GM12892 (cell line): ENCODE measurements at regions not wholly inside any gene's neighbourhood (a gene's known extent, or its start where the extent isn't known, plus 50 kb on each side); places are given as distances from the start of the nearest gene placed in this dataset.
A peak's percentile ranks its signal among the peaks of the same experiment; 100 is the strongest.
"Not testable (repeated sequence)": the region's sequence is repeated elsewhere in the genome, so short reads cannot be mapped to it uniquely, and the experiment has no call there.

Experiments used
- DNase-seq: peaks from one replicate; pipeline ENCODE4 v3.0.0; 2011; ENCODE audit not compliant: insufficient read length
- FAIRE-seq: peaks from 2 replicates; lab custom pipeline; 2011; peaks lifted over from hg19 to GRCh38; lab: Jason Lieb, UNC
- POLR2A ChIP-seq: IDR thresholded peaks from 2 replicates; pipeline ENCODE4 v1.6.1; 2011; ENCODE audit warnings: low read depth, low read length, control low read depth
- POLR2AphosphoS5 ChIP-seq: IDR thresholded peaks from 2 replicates; pipeline ENCODE4 v1.6.1; 2011; ENCODE audit warnings: low read depth, low read length, control low read depth
- TAF1 ChIP-seq: IDR thresholded peaks from 2 replicates; pipeline ENCODE4 v1.6.1; 2011; ENCODE audit warnings: low read depth, mild to moderate bottlenecking, control low read depth, low read length, borderline replicate concordance

DNA sequence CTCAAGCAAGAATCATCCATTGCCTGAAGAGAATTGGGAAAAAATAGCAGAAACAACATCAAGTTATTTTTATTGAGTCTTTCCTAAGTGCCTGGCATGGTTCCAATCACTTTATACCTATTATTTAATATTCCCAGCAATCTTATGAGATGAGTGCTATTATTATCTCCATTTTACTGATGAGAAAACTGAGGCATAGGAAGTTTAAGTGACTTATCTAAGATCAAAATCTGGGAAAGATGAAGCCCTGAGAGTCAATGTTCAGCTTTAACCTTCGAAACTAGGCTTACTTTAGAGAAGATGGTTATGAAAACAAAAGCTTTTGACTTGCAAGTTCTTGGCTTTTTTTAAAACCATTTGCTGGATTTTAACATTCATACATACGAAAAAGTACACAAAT is 141.6 kb downstream of the APIP start:
- FAIRE-seq: peak; percentile 64
- no peak for DNase-seq
- no peak for TF ChIP-seq TAF1
- TF ChIP-seq POLR2A: no peak
- no peak for TF ChIP-seq POLR2AphosphoS5

DNA sequence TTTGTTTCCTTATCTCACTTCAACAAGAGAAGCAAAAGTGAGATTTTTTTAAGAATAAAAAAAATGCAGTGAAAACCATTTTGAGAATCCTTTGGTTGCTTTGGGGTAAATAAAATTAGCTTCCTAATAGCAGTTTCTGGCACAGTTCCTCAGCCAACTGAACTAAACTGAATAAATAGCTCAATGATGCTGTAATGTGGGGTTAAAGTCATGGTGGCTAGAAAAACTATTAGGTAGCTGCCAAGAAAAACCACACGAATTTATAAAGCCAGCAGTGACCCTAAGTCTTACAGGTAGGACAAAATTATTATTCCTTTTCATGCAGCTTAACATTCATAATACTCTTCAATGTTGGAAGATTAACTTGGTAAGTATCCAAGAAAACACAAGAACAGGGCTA is 142.4 kb downstream of the APIP start:
- FAIRE-seq: no peak
- no peak for DNase-seq
- TF ChIP-seq TAF1 (no peak), POLR2AphosphoS5 (no peak), POLR2A (no peak)

DNA sequence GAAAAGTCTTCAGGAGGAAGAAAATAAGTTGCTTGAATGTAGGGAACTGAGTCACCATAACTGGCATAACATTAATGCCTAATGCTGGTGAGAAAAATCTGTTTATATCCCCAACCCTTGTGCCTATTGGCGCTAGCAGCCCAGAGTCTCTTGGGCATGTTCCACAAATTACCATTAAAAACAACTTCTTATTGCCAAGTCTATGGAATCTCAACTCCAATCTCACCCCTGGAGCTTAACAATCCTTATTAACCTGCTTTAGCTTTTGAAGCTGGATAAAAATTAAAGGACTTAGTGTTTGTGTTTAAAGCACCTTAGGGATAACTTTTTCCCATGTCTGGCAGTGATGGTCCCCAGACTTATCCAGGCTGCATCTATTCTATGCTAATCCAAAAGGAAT is 143.0 kb downstream of the APIP start:
- TF ChIP-seq TAF1: no peak
- DNase-seq: no peak
- no peak for FAIRE-seq

DNA sequence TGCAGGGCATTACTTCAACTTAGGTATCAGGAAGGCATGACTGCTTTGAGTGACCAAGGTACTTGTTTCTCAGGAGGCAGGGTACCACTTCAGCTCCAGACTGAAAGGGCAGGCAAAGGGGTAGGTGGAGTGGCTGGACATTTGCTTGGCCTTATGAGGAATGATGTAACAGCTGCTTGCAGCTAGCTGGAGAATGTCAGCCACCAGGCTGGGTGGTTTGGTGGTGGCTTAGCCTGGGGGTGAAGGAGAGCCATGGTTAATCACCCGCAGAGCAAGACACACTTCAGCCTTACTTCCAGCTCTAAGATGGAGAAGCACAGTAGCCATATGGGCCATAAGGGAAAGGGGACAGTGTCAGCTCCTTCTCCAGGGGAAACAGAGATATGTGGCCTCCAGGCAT is 146.1 kb downstream of the APIP start:
- DNase-seq (no peak), FAIRE-seq (no peak)
- TF ChIP-seq POLR2A: no peak
- TF ChIP-seq TAF1: no peak
- no peak for TF ChIP-seq POLR2AphosphoS5

DNA sequence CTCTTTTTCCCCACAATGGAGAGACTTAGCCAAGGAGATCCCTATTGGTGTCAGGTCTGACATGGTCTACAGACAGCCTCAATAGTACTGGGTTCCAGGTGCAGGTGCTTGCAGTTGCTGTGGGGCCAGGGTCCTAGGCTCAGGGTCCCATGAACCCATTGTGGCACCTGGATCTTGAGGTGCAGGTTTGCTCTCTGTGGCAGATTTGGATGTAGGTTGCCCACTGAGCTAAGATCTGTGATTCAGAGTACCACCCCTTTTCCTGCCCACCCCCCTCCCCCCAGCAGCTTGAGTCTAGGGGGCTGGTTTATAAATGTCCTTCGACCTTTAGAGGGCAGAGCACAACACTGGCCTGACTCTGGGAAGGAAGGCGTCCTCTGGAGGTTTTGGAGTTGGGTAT is 147.0 kb downstream of the APIP start:
- TF ChIP-seq POLR2AphosphoS5 (no peak), TAF1 (no peak), POLR2A (no peak)
- FAIRE-seq (no peak), DNase-seq (no peak)

DNA sequence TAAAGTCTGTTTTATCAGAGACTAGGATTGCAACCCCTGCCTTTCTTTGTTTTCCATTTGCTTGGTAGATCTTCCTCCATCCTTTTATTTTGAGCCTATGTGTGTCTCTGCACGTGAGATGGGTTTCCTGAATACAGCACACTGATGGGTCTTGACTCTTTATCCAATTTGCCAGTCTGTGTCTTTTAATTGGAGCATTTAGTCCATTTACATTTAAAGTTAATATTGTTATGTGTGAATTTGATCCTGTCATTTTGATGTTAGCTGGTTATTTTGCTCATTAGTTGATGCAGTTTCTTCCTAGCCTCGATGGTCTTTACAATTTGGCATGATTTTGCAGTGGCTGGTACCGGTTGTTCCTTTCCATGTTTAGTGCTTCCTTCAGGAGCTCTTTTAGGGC is 141.7 kb downstream of the EHF start:
- not testable (repeated sequence) for DNase-seq, FAIRE-seq

DNA sequence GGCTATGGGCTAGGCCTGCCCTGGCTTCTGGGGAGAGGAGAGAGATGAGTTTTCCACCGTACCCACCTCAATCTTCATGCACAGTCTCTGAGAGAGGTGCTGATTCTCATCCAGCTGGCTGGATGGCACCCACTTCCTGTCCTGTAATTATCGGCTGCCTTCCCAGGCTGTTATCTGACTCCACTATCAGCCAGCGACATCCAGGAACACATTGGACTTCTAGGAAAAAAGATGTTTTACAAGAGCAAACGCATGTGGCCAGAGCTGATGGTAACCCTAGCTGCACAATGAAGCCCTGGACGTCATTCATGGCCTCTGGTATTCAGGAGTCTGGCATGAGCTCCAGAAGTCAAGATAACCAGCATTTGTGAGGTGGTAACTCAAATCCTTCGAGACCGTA is 137.4 kb downstream of the EHF start:
- FAIRE-seq (no peak), DNase-seq (no peak)
- TF ChIP-seq POLR2AphosphoS5 (no peak), TAF1 (no peak), POLR2A (no peak)

DNA sequence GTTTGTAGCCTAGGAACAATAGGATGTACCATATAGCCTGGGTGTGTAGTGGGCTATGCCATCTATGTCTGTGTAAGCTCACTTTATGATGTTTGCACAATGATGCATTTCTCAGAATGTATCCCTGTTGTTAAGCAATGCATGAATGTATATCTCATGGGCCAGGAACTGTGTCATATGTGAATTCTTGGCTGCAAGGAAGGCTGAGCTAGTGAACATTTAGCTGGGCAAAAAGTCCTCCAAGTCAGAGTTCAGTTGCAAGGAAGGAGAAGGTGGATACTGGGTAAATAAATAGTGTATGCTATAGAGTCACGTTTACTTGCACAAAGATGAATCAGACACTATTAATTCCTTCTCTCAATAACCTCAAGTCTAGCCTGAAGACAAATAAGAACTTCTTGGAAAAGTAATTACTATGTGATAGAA is 136.1 kb downstream of the EHF start:
- FAIRE-seq (no peak), DNase-seq (no peak)
- TF ChIP-seq POLR2A: no peak
- no peak for TF ChIP-seq TAF1

DNA sequence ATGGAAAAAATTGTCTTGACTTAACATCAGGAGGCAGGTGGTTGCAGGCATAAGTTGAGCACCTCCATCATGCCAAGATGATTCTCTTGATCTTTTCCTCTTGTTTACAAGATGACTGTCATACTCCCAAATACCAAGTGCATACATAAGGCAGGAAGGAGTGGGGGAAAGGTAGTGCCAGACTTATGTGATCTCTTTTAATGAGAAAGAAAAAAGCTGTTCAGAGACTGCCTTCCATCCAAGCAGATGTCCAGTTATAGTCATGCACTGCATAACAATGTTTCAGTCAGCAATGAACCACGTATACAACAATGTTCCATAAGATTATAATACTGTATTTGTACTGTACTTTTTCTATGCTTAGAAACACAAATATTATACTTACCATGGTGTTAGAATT is 135.7 kb downstream of the EHF start:
- DNase-seq (no peak), FAIRE-seq (no peak)
- TF ChIP-seq TAF1 (no peak), POLR2A (no peak), POLR2AphosphoS5 (no peak)

DNA sequence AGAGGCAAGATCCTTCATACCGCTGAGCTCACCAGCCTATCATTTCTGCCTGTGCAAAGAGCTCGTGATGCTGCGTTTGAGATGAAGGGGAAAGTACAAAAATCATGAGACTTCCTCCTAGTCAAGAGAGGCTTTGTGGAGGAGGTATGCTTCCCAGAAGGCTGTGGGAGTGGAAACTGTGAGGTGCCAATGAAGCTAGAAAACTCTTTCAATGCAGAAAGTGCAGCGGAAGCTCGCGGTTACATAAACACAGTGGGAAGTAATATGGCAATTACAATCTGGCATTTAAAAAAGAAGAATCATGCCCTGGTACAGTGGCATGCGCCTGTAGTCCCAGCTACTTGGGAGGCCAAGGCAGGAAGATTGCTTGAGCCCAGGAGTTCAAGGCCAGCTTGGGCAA is 134.8 kb downstream of the EHF start:
- DNase-seq (no peak), FAIRE-seq (no peak)
- TF ChIP-seq TAF1: no peak
- TF ChIP-seq POLR2AphosphoS5: no peak
- no peak for TF ChIP-seq POLR2A

DNA sequence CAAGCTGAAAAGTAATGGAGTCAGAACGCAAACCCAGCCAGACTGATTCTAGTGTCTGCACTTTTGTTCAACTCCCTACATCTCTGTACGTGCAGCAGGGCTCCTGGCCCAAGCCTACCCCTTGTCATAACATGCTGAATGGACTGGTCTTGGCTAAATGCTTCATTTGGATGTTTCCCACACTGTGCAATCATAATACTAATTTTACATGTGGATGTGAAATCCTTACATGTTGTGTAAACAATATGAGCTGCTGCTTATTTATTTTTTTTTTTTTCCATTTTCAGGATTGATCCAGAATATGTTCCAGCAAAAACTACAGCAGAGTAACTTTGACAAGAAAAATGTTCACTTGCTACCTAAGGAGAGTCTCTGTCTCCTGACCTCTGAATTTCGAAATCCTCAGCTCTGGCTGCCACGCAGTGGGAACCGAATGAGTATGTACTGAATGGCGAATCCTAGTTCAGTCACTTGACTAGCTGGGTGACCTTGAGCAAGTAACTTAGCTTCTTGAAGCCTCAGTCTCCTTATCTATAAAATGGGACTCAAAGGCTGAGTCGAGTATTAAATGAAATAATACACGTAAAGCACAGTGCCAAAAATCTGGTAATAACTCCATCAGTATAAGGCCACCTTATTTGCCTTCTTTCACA is 133.4 kb downstream of the EHF start:
- no peak for FAIRE-seq
- TF ChIP-seq TAF1 (no peak), POLR2AphosphoS5 (no peak), POLR2A (no peak)
- DNase-seq: no peak

DNA sequence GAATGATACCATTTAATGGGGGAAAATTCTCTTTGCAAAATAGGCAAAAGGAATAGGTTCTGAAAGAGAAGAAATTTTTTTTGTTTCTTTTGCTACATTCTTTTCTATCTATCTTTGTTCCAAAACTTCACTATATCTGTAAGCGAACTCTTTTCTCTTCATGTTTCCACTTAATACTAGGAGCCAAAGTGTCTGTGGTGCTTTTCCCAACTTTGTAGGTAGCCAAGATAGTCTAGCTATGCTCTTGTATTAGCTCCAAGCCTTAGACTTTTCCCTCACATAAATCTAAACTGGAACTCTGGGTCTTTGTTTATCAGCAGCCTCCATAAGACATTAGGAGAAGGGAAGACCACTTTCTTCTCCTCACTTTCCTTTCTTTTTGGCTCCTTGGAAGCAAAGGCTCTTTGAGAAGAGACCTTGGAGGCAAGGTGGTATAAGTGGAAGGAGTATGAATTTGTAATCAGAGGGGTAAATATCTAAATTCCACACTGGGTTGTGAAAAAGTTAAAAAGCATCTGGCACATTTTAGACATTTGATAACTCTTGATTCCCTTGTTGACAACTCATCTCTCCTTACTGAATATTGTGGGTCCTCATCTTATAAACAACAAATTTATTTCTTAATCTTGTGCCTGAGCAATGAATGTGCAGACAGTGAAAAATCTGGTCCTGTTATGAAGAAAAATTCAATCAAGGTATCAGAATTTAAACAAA is 130.0 kb downstream of the EHF start:
- DNase-seq (no peak), FAIRE-seq (no peak)
- TF ChIP-seq TAF1: no peak
- no peak for TF ChIP-seq POLR2AphosphoS5
- TF ChIP-seq POLR2A: no peak
